ENCODE measurements at regions not wholly inside any gene's neighbourhood (a gene's known extent, or its start where the extent isn't known, plus 50 kb on each side); places are given as distances from the start of the nearest gene placed in this dataset.
"Not testable (repeated sequence)": the region's sequence is repeated elsewhere in the genome, so short reads cannot be mapped to it uniquely, and the experiment has no call there.

DNA sequence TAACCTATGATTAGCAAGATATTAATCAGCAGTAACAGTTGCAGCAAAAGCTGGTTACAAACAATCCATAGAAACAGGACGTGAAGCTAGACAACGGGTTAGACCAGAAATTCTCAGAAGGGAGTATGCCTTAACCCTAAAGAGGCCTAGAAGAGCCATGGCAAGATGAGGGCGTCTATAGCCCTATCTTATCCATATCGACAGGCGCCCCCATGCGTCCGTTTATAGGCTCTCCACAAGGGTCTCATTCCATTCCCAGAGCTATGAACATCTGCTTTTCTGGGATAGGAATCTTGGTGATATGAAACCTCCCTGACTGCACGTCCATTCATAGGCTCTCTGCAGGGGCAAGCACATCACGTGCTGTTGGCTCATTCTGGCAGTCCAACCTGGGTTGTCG, 109.2 kb upstream of the OR13F1 start:
- TF ChIP-seq EZH2 (IDR thresholded peaks at IDR 0.05) = not testable (repeated sequence)
- TF ChIP-seq, protein P1, sequence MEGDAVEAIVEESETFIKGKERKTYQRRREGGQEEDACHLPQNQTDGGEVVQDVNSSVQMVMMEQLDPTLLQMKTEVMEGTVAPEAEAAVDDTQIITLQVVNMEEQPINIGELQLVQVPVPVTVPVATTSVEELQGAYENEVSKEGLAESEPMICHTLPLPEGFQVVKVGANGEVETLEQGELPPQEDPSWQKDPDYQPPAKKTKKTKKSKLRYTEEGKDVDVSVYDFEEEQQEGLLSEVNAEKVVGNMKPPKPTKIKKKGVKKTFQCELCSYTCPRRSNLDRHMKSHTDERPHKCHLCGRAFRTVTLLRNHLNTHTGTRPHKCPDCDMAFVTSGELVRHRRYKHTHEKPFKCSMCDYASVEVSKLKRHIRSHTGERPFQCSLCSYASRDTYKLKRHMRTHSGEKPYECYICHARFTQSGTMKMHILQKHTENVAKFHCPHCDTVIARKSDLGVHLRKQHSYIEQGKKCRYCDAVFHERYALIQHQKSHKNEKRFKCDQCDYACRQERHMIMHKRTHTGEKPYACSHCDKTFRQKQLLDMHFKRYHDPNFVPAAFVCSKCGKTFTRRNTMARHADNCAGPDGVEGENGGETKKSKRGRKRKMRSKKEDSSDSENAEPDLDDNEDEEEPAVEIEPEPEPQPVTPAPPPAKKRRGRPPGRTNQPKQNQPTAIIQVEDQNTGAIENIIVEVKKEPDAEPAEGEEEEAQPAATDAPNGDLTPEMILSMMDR (IDR thresholded peaks at IDR 0.05) = peak; percentile 49
